Activated naive CD4-positive, alpha-beta T cell treated with anti-CD3 and anti-CD28 coated beads, Interleukin-2, amount 50 U/mL, for 24 hours (primary cell): ENCODE measurements at regions not wholly inside any gene's neighbourhood (a gene's known extent, or its start where the extent isn't known, plus 50 kb on each side); places are given as distances from the start of the nearest gene placed in this dataset.

Experiments
- H3K27ac Mint-ChIP-seq: one replicate; pipeline ENCODE4 v1.8.0; 2021; ENCODE audit warnings: mild to moderate bottlenecking, mixed read lengths
- H3K27me3 Mint-ChIP-seq: one replicate; pipeline ENCODE4 v1.8.0; 2021; ENCODE audit warnings: mixed read lengths
- H3K36me3 Mint-ChIP-seq: one replicate; pipeline ENCODE4 v1.8.0; 2021; ENCODE audit warnings: mixed read lengths
- H3K4me1 Mint-ChIP-seq: one replicate; pipeline ENCODE4 v1.8.0; 2021; ENCODE audit warnings: mixed read lengths
- H3K4me3 Mint-ChIP-seq: one replicate; pipeline ENCODE4 v1.8.0; 2021; ENCODE audit warnings: mild to moderate bottlenecking, mixed read lengths
- H3K9me3 Mint-ChIP-seq: one replicate; pipeline ENCODE4 v1.8.0; 2021; ENCODE audit warnings: mixed read lengths

DNA sequence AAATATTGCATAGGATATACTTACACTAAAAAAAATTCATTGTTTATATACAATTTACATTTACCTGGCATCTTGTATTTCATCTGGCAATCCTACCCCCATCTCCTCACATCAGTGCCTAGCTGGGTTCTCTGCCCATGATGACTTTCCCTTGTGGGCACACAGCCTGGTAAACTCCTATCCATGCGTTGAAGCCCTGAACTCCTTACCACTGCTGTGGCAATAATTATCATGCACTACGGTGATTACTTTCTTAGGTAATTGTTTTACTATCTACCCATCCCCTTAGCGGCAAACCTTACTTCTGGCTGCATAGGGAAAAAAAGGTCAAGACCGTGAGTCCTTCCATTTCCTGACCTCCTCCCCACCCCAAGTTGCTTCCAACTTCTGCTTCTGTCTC, 63.6 kb upstream of the DAB2IP start:
- no peaks in the 10 kb centered on the region for H3K36me3 Mint-ChIP-seq
- H3K27me3 Mint-ChIP-seq: peaks cover 28% of the 10 kb centered on the region
- H3K4me3 Mint-ChIP-seq: no peak overlapping the region
- no peaks in the 10 kb centered on the region for H3K9me3 Mint-ChIP-seq
- H3K27ac Mint-ChIP-seq: no peak overlapping the region
- no peaks in the 10 kb centered on the region for H3K4me1 Mint-ChIP-seq

DNA sequence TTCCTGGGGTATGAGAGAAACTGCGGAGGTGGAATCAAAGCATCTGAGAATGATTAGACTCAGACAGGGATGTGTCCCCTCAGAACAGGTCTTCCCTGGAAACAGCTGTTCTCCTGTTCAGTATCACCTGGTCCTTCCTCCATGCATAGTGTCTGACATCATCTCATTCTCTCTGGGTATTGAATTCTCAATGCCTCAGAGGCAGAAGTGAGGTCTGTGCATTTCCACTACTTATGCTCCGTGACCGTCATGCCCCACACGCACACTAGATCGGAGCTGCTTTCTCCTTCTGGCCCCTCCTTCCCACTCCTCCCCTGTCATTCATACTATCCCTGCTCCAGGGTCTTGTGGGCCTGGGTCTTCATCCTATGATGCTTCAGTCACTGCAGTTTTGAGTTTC, 61.4 kb upstream of the DAB2IP start:
- Mint-ChIP-seq H3K36me3 (no peaks in the 10 kb centered on the region), H3K4me1 (no peaks in the 10 kb centered on the region), H3K9me3 (no peaks in the 10 kb centered on the region), H3K4me3 (no peak overlapping the region), H3K27me3 (peaks cover 24% of the 10 kb centered on the region), H3K27ac (no peak overlapping the region)

DNA sequence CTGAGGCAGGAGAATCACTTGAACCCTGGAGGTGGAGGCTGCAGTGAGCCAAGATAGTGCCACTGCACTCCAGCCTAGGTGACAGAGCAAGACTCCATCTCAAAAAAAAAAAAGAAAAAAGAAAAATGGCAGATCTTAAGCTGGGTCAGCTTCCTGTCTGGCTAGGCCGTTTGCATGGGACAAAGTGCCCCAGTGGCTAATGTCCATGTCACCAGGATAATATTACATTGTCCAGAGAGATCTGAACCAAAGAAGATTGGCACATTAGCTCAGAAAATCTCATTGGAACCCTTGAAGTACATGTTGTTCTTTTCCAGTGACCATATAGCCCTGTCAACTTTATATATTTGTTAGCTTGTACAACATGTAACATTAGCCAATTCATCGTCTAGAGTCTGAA, 59.2 kb upstream of the DAB2IP start:
- H3K27me3 Mint-ChIP-seq: peaks cover 25% of the 10 kb centered on the region
- no peak overlapping the region for H3K4me3 Mint-ChIP-seq
- no peak overlapping the region for H3K27ac Mint-ChIP-seq
- no peaks in the 10 kb centered on the region for H3K36me3 Mint-ChIP-seq
- H3K9me3 Mint-ChIP-seq: peaks cover 2% of the 10 kb centered on the region
- H3K4me1 Mint-ChIP-seq: no peaks in the 10 kb centered on the region

DNA sequence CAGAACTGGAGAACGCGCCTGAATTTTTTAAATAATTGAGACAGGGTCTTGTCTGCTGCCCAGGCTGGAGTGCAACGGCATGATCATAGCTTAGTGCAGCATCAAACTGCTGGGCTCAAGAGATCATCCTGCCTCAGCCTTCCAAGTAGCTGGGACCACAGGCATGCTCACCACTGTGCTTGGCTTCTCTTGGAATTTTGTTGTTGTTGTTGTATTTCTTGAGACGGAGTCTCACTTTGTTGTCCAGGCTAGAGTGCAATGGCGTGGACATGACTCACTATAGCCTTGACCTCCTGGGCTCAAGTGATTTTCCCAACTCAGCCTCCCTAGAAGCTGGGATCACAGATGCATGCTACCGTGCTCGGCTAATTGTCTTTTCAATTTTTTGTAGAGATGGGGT, 58.4 kb upstream of the DAB2IP start:
- Mint-ChIP-seq H3K27ac (no peak overlapping the region), H3K9me3 (peaks cover 6% of the 10 kb centered on the region), H3K4me1 (no peaks in the 10 kb centered on the region), H3K4me3 (no peak overlapping the region), H3K27me3 (peaks cover 27% of the 10 kb centered on the region), H3K36me3 (peaks cover 2% of the 10 kb centered on the region)

DNA sequence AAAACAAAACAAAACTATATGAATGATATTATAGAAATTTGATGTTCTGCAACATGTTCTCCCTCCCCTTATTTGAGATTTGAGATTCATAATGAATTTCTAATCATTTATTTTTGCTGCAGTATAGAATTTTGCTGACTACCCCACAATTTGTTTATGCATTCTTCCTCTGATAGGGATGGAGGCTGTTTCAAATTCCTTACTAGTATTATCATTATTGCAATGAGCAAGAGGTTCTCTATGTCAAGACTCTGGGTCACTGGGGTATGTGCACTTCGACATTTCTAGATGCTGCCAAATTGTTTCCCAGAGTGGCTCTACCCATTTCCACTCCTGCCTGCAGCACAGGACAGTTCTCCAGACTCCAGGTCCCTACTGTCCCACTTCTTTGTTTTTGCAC, 54.9 kb upstream of the DAB2IP start:
- Mint-ChIP-seq H3K27ac (no peak overlapping the region), H3K36me3 (peaks cover 2% of the 10 kb centered on the region), H3K9me3 (peaks cover 6% of the 10 kb centered on the region), H3K27me3 (peaks cover 30% of the 10 kb centered on the region), H3K4me3 (no peak overlapping the region), H3K4me1 (peaks cover 3% of the 10 kb centered on the region)

DNA sequence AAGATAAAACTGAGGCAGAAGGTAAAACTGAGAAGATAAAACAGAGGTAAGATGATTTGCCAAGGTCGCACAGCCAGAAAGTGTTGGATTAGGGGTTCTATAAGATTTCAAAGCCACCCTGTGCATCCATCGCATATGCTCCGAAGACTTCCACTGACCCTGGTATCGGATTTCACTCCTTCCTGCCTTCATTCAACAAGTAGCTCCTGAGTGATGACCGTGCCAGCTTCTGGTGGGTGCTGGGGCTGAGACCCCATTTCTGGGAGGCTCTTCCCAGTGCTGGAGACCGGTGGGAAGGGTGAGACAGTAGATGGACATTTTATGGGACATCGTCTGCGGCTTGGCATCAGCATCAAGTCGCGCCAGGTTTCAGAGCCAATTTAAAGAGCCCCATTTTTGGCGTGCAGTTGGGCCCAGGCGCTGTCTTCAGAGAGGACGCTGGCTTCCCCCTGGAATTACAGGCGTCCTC, 53.7 kb upstream of the DAB2IP start:
- peaks cover 2% of the 10 kb centered on the region for H3K36me3 Mint-ChIP-seq
- peaks cover 6% of the 10 kb centered on the region for H3K9me3 Mint-ChIP-seq
- peaks cover 31% of the 10 kb centered on the region for H3K27me3 Mint-ChIP-seq
- no peak overlapping the region for H3K27ac Mint-ChIP-seq
- H3K4me1 Mint-ChIP-seq: peaks cover 3% of the 10 kb centered on the region
- H3K4me3 Mint-ChIP-seq: no peak overlapping the region

DNA sequence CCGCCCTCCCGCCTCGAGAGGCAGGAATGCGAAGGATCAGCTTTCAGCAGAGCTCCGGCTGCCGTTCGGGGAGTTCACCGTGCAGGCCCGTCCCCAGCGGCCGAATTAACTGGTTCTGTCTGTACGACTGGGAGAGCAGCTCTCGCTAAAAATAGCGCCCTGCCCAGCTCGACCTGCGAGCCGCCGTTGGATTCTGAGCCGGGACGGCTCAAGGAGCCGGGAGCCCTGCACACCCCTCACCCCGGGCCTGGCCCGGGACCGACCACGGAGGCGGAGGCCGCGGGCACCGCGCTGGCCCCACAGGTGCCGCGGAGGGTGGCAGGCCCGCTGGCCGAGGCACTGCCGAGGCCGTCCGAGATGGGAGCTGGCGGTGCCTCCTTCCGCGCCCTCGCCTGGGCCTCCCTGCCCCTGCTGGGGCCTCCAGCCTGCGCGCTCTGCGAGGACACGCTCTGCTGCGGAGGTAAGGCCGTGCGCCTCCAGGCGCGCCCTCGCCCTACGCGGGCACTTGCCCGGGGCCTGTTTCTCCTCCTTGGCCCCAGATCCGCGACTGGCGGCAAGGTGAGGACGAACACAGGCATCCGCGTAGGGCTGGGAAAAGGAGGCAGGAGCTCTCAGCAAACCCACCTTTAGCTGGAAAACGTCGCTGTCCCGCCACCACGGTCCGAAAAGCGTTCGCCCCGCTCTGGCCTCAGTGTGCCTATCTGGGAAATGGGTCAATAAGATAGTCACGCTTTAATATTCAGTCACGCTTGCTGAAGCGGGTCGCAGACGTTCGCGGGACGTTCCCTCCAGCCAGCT, 53.1 kb upstream of the DAB2IP start:
- Mint-ChIP-seq H3K9me3 (peaks cover 6% of the 10 kb centered on the region), H3K36me3 (peaks cover 2% of the 10 kb centered on the region), H3K27me3 (peaks cover 32% of the 10 kb centered on the region), H3K4me1 (peaks cover 3% of the 10 kb centered on the region), H3K27ac (no peak overlapping the region), H3K4me3 (no peak overlapping the region)

DNA sequence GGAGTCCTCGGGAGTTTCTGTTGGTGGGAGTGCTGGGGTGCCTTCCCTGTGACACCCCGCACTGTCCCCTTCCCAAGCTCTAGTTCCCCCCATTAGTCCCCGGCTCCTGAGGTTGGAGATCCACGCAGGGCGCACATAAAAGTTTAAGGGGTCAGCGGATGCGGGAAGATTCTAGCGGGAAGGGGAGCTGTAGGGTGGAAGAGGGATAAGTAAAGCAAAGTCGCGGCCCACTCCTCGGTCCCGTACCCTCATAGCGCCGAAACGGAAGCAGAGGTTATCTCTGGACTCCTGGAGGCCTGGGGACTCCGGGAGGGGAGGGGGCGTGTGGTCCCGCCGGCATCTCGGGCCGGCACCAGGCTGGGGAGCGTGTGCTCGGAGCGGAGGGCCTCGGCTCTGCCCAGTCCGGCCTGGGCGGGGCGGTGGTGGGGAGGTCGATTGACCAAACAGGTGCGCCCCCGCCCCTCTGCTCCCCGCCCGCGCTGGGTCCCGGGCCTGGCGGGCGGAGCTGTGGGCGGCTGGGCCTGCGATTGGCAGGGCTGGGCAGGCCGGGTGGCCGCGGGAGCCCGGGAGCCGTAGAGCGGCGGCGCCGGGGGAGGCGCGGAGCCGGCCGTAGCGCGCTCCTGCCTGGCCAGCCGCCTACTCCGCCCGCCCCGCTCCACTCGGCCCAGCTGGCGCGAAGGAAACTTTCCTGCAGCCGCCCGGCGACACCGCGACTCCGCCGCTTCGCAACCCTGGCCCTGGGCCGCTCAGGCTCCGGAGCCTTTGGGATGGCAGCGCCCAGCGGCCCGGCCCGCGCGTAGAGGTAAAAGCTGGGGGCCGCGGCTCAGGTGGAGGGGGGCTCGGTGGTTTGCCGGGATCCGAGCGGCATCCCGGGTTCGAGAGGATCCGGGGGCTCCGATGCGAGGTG, 52.2 kb upstream of the DAB2IP start:
- peaks cover 37% of the 10 kb centered on the region for H3K27me3 Mint-ChIP-seq
- H3K4me3 Mint-ChIP-seq: no peak overlapping the region
- peaks cover 6% of the 10 kb centered on the region for H3K9me3 Mint-ChIP-seq
- H3K4me1 Mint-ChIP-seq: peaks cover 3% of the 10 kb centered on the region
- H3K36me3 Mint-ChIP-seq: peaks cover 2% of the 10 kb centered on the region
- no peak overlapping the region for H3K27ac Mint-ChIP-seq

DNA sequence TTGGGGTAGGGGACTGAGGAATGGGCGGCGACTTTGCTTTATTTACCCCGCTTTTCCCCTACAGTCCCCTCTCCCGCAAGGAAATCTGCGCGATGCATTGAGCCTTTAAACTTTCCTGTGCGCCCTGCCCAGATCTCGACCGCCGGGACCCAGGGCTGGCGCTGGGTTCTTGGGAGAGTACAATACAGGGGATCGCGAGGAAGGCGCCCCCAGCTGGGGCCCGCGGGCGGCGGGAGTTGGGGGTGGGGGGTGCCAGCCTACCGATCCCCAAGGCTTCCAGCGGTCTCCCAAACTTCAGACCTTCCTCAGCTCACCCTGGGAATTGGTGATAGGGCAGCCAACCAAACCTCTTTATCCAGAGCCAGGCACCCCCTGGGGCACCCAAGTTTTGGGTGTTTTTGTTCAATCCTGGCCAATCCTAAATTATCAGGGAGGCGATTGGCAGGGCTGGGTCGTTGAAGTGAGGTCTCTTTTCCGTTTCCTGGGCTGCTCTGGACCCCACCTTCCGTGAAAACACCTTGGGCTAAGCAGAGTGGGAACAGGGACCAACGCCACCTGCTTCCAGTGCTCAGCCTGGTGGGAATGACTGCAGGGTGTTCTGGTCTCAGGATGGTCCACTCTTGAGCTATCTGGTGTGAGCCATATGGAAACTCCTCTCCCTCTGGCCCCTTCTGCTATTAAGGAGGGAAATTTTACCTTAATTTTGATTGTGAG, 51.4 kb upstream of the DAB2IP start:
- H3K27me3 Mint-ChIP-seq: peaks cover 42% of the 10 kb centered on the region
- H3K9me3 Mint-ChIP-seq: peaks cover 6% of the 10 kb centered on the region
- no peak overlapping the region for H3K4me3 Mint-ChIP-seq
- peaks cover 2% of the 10 kb centered on the region for H3K36me3 Mint-ChIP-seq
- H3K27ac Mint-ChIP-seq: no peak overlapping the region
- H3K4me1 Mint-ChIP-seq: peaks cover 3% of the 10 kb centered on the region

DNA sequence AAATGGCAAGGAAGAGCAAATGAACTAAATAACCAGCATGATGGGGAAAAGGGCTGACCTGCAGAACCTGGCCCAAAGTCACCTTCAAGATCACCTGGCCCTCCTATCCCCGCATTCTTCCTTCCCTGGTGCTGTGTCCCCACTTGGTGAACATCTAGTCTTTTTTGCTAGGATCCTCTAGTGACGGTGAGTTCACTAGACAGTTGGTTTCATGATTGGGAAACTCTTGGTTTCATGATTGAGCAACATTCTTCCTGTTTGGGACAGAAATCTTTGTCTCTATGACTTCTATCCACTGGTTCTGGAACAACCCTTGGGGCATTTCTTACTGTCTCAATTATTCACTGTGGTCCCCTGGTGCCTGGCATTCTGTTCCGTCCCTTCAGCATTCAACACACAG, 50.2 kb upstream of the DAB2IP start:
- H3K36me3 Mint-ChIP-seq: peaks cover 2% of the 10 kb centered on the region
- no peak overlapping the region for H3K27ac Mint-ChIP-seq
- H3K27me3 Mint-ChIP-seq: peaks cover 42% of the 10 kb centered on the region
- H3K4me3 Mint-ChIP-seq: no peak overlapping the region
- peaks cover 6% of the 10 kb centered on the region for H3K9me3 Mint-ChIP-seq
- peaks cover 3% of the 10 kb centered on the region for H3K4me1 Mint-ChIP-seq
